H1 (cell line): ENCODE measurements at regions not wholly inside any gene's neighbourhood (a gene's known extent, or its start where the extent isn't known, plus 50 kb on each side); places are given as distances from the start of the nearest gene placed in this dataset.

Experiments used
- CTCF ChIA-PET: fragments of 300-600 bp; sonication (Branson Sonifier 250); formaldehyde crosslinking; loops from one replicate; lab custom pipeline; 2021; ENCODE audit not compliant: partially characterized antibody; lab: Charles Lee
- POLR2A ChIA-PET: fragments of 300-600 bp; sonication (Branson Sonifier 250); formaldehyde crosslinking; loops from one replicate; lab custom pipeline; 2021; ENCODE audit warnings: inconsistent platforms; ENCODE audit not compliant: partially characterized antibody; lab: Charles Lee
- DNase-seq, 2 experiments: peaks; one replicate each; pipeline versions ENCODE4 v3.0.0 to v3.0.0-alpha.2; 2010 to 2022; ENCODE audit warnings: low spot score in 2 of 2, low read depth in 1 of 2, mixed read lengths in 1 of 2
- FAIRE-seq: peaks from 2 replicates; lab custom pipeline; 2011; peaks lifted over from hg19 to GRCh38; lab: Jason Lieb, UNC
- H2AFZ ChIP-seq: 2 replicates; pipeline ENCODE4 v1.8.1; 2012; ENCODE audit warnings: low read length, inconsistent platforms
- H2AK5ac ChIP-seq: 2 replicates; pipeline ENCODE4 v1.6.1; 2013; ENCODE audit warnings: low read depth, low read length
- H2BK120ac ChIP-seq: replicated peaks from 2 replicates; pipeline ENCODE3; 2013; ENCODE audit warnings: low read depth, low read length, inconsistent platforms
- H2BK12ac ChIP-seq: 2 replicates; pipeline ENCODE4 v1.6.1; 2013; ENCODE audit warnings: low read depth, low read length
- H2BK15ac ChIP-seq: 2 replicates; pipeline ENCODE4 v1.6.1; 2013; ENCODE audit warnings: low read length
- H2BK20ac ChIP-seq: 2 replicates; pipeline ENCODE4 v1.6.1; 2013; ENCODE audit warnings: low read length
- H2BK5ac ChIP-seq: 2 replicates; pipeline ENCODE4 v1.6.1; 2013; ENCODE audit warnings: low read depth, low read length
- H3K14ac ChIP-seq: 2 replicates; pipeline ENCODE4 v1.6.1; 2013; ENCODE audit warnings: inconsistent platforms; ENCODE audit not compliant: insufficient read length
- H3K18ac ChIP-seq: 2 replicates; pipeline ENCODE4 v1.6.1; 2013; ENCODE audit warnings: low read length; ENCODE audit errors: extremely low read depth
- H3K23ac ChIP-seq: 2 replicates; pipeline ENCODE4 v1.6.1; 2013; ENCODE audit warnings: inconsistent platforms; ENCODE audit not compliant: insufficient read length
- H3K23me2 ChIP-seq: 2 replicates; pipeline ENCODE4 v1.6.1; 2013; ENCODE audit warnings: low read depth, low read length
- H3K27ac ChIP-seq: 2 replicates; pipeline ENCODE4 v1.6.1; 2011; ENCODE audit warnings: low read depth, low read length, inconsistent platforms
- H3K27me3 ChIP-seq, 4 experiments: replicated peaks in 1 of 4; 1 replicate in 1 of 4; 2 replicates in 3 of 4; pipeline versions ENCODE4 v1.6.1 to v1.8.1; 2011 to 2013; ENCODE audit warnings: low read length in 3 of 4, mild to moderate bottlenecking in 3 of 4, inconsistent platforms in 2 of 4, mixed read lengths in 2 of 4, moderate library complexity in 1 of 4; ENCODE audit not compliant: control insufficient read depth in 3 of 4, insufficient read depth in 3 of 4; ENCODE audit errors: extremely low read depth in 1 of 4
- H3K36me3 ChIP-seq, 4 experiments: 2 replicates each; pipeline versions ENCODE4 v1.6.1 to v1.8.1; 2011 to 2013; ENCODE audit warnings: mild to moderate bottlenecking in 4 of 4, low read length in 3 of 4, moderate library complexity in 2 of 4, control low read depth in 1 of 4, inconsistent platforms in 1 of 4; ENCODE audit not compliant: insufficient read depth in 4 of 4, control insufficient read depth in 2 of 4
- H3K4ac ChIP-seq: replicated peaks from 2 replicates; pipeline ENCODE3; 2013; ENCODE audit warnings: low read length, low read depth, mixed read lengths, inconsistent platforms; ENCODE audit not compliant: insufficient read length
- H3K4me1 ChIP-seq, 4 experiments: replicated peaks in 1 of 4; 1 replicate in 1 of 4; 2 replicates in 3 of 4; pipeline versions ENCODE4 v1.6.1 to v1.8.1; 2011 to 2013; ENCODE audit warnings: low read length in 3 of 4, inconsistent platforms in 2 of 4, mixed read lengths in 1 of 4; ENCODE audit not compliant: insufficient read depth in 4 of 4, control insufficient read depth in 3 of 4
- H3K4me2 ChIP-seq, 2 experiments: 2 replicates each; pipeline versions ENCODE4 v1.6.1 to v1.8.1; 2011 to 2013; ENCODE audit warnings: low read depth in 2 of 2, low read length in 2 of 2, control low read depth in 1 of 2, inconsistent platforms in 1 of 2, mild to moderate bottlenecking in 1 of 2; ENCODE audit not compliant: insufficient read depth in 1 of 2
- H3K4me3 ChIP-seq, 4 experiments: fragments of 200-600, 300-600 bp in 1 of 4; sonication (generic), shearing (Covaris generic), sonication (Bioruptor Twin) in 1 of 4; 2 replicates each; pipeline versions ENCODE4 v1.5.1 to v1.8.1; 2011 to 2016; ENCODE audit warnings: low read length in 4 of 4, low read depth in 3 of 4, control low read depth in 2 of 4, inconsistent platforms in 2 of 4, mild to moderate bottlenecking in 2 of 4, mixed read lengths in 1 of 4, moderate library complexity in 1 of 4; ENCODE audit not compliant: insufficient read depth in 2 of 4; ENCODE audit errors: extremely low read depth in 1 of 4
- H3K56ac ChIP-seq: replicated peaks from 2 replicates; pipeline ENCODE3; 2013; ENCODE audit warnings: low read depth, mild to moderate bottlenecking, mixed read lengths, low read length, inconsistent platforms; ENCODE audit not compliant: insufficient read length
- H3K79me1 ChIP-seq: 2 replicates; pipeline ENCODE4 v1.6.1; 2013; ENCODE audit warnings: low read depth, low read length, control low read depth
- H3K79me2 ChIP-seq, 2 experiments: 2 replicates each; pipeline versions ENCODE4 v1.6.1 to v1.8.1; 2012 to 2013; ENCODE audit warnings: low read length in 2 of 2, mild to moderate bottlenecking in 2 of 2, inconsistent platforms in 1 of 2; ENCODE audit not compliant: insufficient read depth in 2 of 2, control insufficient read depth in 1 of 2
- H3K9ac ChIP-seq, 4 experiments: replicated peaks in 1 of 4; 1 replicate in 1 of 4; 2 replicates in 3 of 4; pipeline versions ENCODE4 v1.6.1 to v1.8.1; 2011 to 2013; ENCODE audit warnings: low read depth in 3 of 4, low read length in 3 of 4, control low read depth in 2 of 4, mild to moderate bottlenecking in 2 of 4, moderate library complexity in 2 of 4, inconsistent platforms in 1 of 4; ENCODE audit errors: extremely low read depth in 1 of 4
- H3K9me3 ChIP-seq, 2 experiments: 2 replicates each; pipeline versions ENCODE4 v1.6.1 to v1.8.1; 2012 to 2013; ENCODE audit warnings: mild to moderate bottlenecking in 2 of 2, moderate library complexity in 2 of 2, control low read depth in 1 of 2, inconsistent platforms in 1 of 2, low read depth in 1 of 2, low read length in 1 of 2, mixed read lengths in 1 of 2; ENCODE audit not compliant: insufficient read depth in 2 of 2
- H4K20me1 ChIP-seq, 2 experiments: replicated peaks in 1 of 2; 2 replicates each; pipeline versions ENCODE3 to v1.8.1; 2011 to 2013; ENCODE audit warnings: inconsistent platforms in 2 of 2, low read length in 2 of 2, mild to moderate bottlenecking in 1 of 2; ENCODE audit not compliant: insufficient read depth in 2 of 2, control insufficient read depth in 1 of 2
- H4K5ac ChIP-seq: 2 replicates; pipeline ENCODE4 v1.6.1; 2013; ENCODE audit warnings: low read length, low read depth, mixed read lengths, inconsistent platforms; ENCODE audit not compliant: insufficient read length
- H4K8ac ChIP-seq: 2 replicates; pipeline ENCODE4 v1.8.0; 2013; ENCODE audit warnings: mild to moderate bottlenecking, moderate library complexity, low read length, inconsistent platforms; ENCODE audit not compliant: insufficient read depth; ENCODE audit errors: extremely low read depth
- H4K91ac ChIP-seq: replicated peaks from 2 replicates; pipeline ENCODE3; 2013; ENCODE audit warnings: low read length, mixed read lengths, inconsistent platforms; ENCODE audit not compliant: insufficient read length
- WGBS, 2 experiments: shearing (Covaris generic) in 1 of 2; methylation state at CpG; one replicate each; pipeline versions ENCODE4 v1.1.6 to v1.1.7; 2013 to 2015; ENCODE audit warnings: low lambda C conversion rate in 2 of 2, mixed read lengths in 2 of 2, inconsistent platforms in 1 of 2, low coverage in 1 of 2, missing lambda C conversion rate in 1 of 2; ENCODE audit not compliant: insufficient replicate concordance in 2 of 2, insufficient coverage in 1 of 2, insufficient read length in 1 of 2; ENCODE audit errors: extremely low coverage in 1 of 2, missing lambda C conversion rate in 1 of 2; 5-methylcytosine and 5-hydroxymethylcytosine counted together
- TF ChIP-seq, protein P1 (sequence below): IDR thresholded peaks from 2 replicates; pipeline ENCODE4 v1.6.1; 2011; ENCODE audit warnings: low read depth, mild to moderate bottlenecking, low read length; ENCODE audit not compliant: insufficient read depth

DNA sequence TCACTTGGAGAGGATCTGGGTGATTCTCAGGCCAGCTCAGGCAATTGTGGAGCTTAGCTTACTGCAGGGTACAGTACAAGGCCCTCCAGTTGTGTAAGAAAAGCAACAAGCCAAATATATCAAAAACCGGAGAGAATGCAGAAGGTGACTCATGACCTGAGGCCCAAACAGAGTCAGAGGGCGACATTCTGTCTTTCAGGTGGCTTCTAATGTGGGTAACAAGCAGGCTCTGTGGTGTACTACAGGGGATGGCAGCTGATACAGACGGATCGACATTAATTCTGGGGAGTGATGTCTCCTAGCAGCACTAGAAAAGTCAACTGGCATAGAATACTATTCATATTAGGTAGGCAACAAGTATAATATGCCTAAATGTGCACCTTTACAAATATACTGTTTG is 219.5 kb upstream of the SOX11 start:
- no peak for FAIRE-seq
- Histone ChIP-seq H2AK5ac (no peak overlapping the region), H3K27me3 (no peaks in the 10 kb centered on the region), H4K20me1 (no peaks in the 10 kb centered on the region), H2BK15ac (no peak overlapping the region), H3K4me1 (peaks cover 0 to 4% (median 0%) of the 10 kb centered on the region in 4 experiments; a peak in 1 of 7 replicates), H2BK5ac (no peak overlapping the region), H3K4me2 (no peak overlapping the region), H3K14ac (no peak overlapping the region), H2BK120ac (no peak overlapping the region), H4K5ac (no peak overlapping the region), H4K91ac (no peak overlapping the region), H2AFZ (no peak overlapping the region), H3K23me2 (no peaks in the 10 kb centered on the region; the same call in 1 of the 2 replicates), H2BK12ac (no peak overlapping the region), H3K4me3 (no peak overlapping the region), H3K79me2 (no peaks in the 10 kb centered on the region), H3K79me1 (no peaks in the 10 kb centered on the region), H3K36me3 (no peaks in the 10 kb centered on the region), H3K56ac (no peak overlapping the region), H2BK20ac (no peak overlapping the region), H4K8ac (no peak overlapping the region), H3K23ac (no peak overlapping the region), H3K4ac (no peak overlapping the region), H3K9ac (peak overlapping the region in 1 of 4 experiments; percentile 11; a peak in 1 of 7 replicates), H3K18ac (no peak overlapping the region; the same call in 1 of the 2 replicates), H3K27ac (no peak overlapping the region), H3K9me3 (no peaks in the 10 kb centered on the region)
- DNase-seq, result no peak
- ChIA-PET CTCF (interaction anchor here (1.3 kb wide), 1 partner anchor 22 kb away, joined by 3 read pairs; no protein-coding TSS in a partner anchor), POLR2A (interaction anchor here (0.9 kb wide), 1 partner anchor 8 kb away, joined by 4 read pairs; no protein-coding TSS in a partner anchor)
- 87% methylated on average over 4 of the region's 4 CpGs; no CpG with 5 or more reads in 1 of the 2 experiments for WGBS, 2 experiments
- TF ChIP-seq, protein P1, sequence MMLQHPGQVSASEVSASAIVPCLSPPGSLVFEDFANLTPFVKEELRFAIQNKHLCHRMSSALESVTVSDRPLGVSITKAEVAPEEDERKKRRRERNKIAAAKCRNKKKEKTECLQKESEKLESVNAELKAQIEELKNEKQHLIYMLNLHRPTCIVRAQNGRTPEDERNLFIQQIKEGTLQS, result no peak
